GM12872 (cell line): ENCODE measurements at regions not wholly inside any gene's neighbourhood (a gene's known extent, or its start where the extent isn't known, plus 50 kb on each side); places are given as distances from the start of the nearest gene placed in this dataset.

Source experiments
- CTCF ChIP-seq: IDR thresholded peaks from 3 replicates; pipeline ENCODE4 v1.5.1; 2011; ENCODE audit warnings: low read depth, mild to moderate bottlenecking, low read length, moderate library complexity; ENCODE audit not compliant: insufficient read depth

- TF ChIP-seq CTCF, result no peak
Observed at GRCh38 chr14:49049711-49050110, 536.5 kb downstream of the RPS29 start.

GRCh38 chr14:49044981-49045380 lies 541.2 kb downstream of the RPS29 start:
- TF ChIP-seq CTCF, result no peak

- no peak for TF ChIP-seq CTCF
Observed at GRCh38 chr14:49036984-49037516, 549.1 kb downstream of the RPS29 start.

- TF ChIP-seq CTCF, result no peak
Observed at GRCh38 chr14:49036266-49036665, 549.9 kb downstream of the RPS29 start.

GRCh38 chr14:49033131-49033530 lies 553.0 kb downstream of the RPS29 start:
- TF ChIP-seq CTCF, result no peak

- TF ChIP-seq CTCF, result no peak
Observed at GRCh38 chr14:49019467-49020115, 566.6 kb downstream of the RPS29 start.

GRCh38 chr14:49017447-49017846 lies 568.7 kb downstream of the RPS29 start:
- TF ChIP-seq CTCF, result no peak
